GM23338 (cell line): ENCODE measurements at regions not wholly inside any gene's neighbourhood (a gene's known extent, or its start where the extent isn't known, plus 50 kb on each side); places are given as distances from the start of the nearest gene placed in this dataset.

Experiments
- CTCF ChIP-seq, 2 experiments: fragments of 200-600 bp in 1 of 2; sonication (generic) in 1 of 2; conservative IDR thresholded peaks; 2 replicates each; pipeline versions ENCODE4 v1.5.1 to v1.6.1; 2016 to 2017; ENCODE audit warnings: antibody characterized with exemption in 2 of 2, low read depth in 2 of 2, mild to moderate bottlenecking in 2 of 2, moderate library complexity in 1 of 2
- EZH2phosphoT487 ChIP-seq: fragments of 200-600 bp; sonication (generic); IDR thresholded peaks from one replicate; pipeline ENCODE4 v1.8.1; 2018; ENCODE audit warnings: antibody characterized with exemption; ENCODE audit not compliant: unreplicated experiment

GRCh38 chr3:19668163-19668562 lies 265.9 kb downstream of the EFHB start:
- no peak for TF ChIP-seq CTCF (conservative IDR thresholded peaks at IDR 0.05; ENCODE audit: low read depth in 2 of 2)
- no peak for TF ChIP-seq EZH2phosphoT487
